ENCODE measurements at regions not wholly inside any gene's neighbourhood (a gene's known extent, or its start where the extent isn't known, plus 50 kb on each side); places are given as distances from the start of the nearest gene placed in this dataset.
"Not testable (repeated sequence)": the region's sequence is repeated elsewhere in the genome, so short reads cannot be mapped to it uniquely, and the experiment has no call there.

- H3K36me3 ChIP-seq (ENCODE audit: control insufficient read depth, low read length) = no peaks in the 10 kb centered on the region
These were observed 125.4 kb upstream of the ABCC4 start for GRCh38 chr13:95426631-95427030.

GRCh38 chr13:95430525-95430924 lies 122.0 kb upstream of the CLDN10 start:
- not testable (repeated sequence) for H4K20me1 ChIP-seq (ENCODE audit: control insufficient read depth, insufficient read depth, low read depth, low read length); H3K4me1 ChIP-seq (ENCODE audit: control insufficient read depth, low read length); H3K4me3 ChIP-seq (ENCODE audit: low read length); H3K9me3 ChIP-seq (ENCODE audit: control insufficient read depth, insufficient read depth, low read length); H3K27me3 ChIP-seq (ENCODE audit: control insufficient read depth, low read length); H3K4me2 ChIP-seq (ENCODE audit: low read length); H3K79me2 ChIP-seq (ENCODE audit: control insufficient read depth, low read length); H3F3A ChIP-seq (ENCODE audit: control insufficient read depth, insufficient read depth); H3K9me2 ChIP-seq (replicated peaks; ENCODE audit: control insufficient read depth, low read length); H3K36me3 ChIP-seq (ENCODE audit: control insufficient read depth, low read length); H3K27ac ChIP-seq (ENCODE audit: low read depth, low read length)

More at GRCh38 chr13:95426631-95427030, 125.4 kb upstream of the ABCC4 start:
- H3K9me2 ChIP-seq (replicated peaks; ENCODE audit: control insufficient read depth, low read length) = no peaks in the 10 kb centered on the region
- no peaks in the 10 kb centered on the region for H3K79me2 ChIP-seq (ENCODE audit: control insufficient read depth, low read length)
- H3F3A ChIP-seq (ENCODE audit: control insufficient read depth, insufficient read depth) = no peaks in the 10 kb centered on the region
- H3K9me3 ChIP-seq (ENCODE audit: control insufficient read depth, insufficient read depth, low read length) = no peaks in the 10 kb centered on the region
- no peak overlapping the region for H3K27ac ChIP-seq (ENCODE audit: low read depth, low read length)
- no peaks in the 10 kb centered on the region for H3K27me3 ChIP-seq (ENCODE audit: control insufficient read depth, low read length)
- no peaks in the 10 kb centered on the region for H4K20me1 ChIP-seq (ENCODE audit: control insufficient read depth, insufficient read depth, low read depth, low read length)
- H3K4me2 ChIP-seq (ENCODE audit: low read length) = no peak overlapping the region
- no peak overlapping the region for H3K4me3 ChIP-seq (ENCODE audit: low read length)
- H3K4me1 ChIP-seq (ENCODE audit: control insufficient read depth, low read length) = no peaks in the 10 kb centered on the region
- TF ChIP-seq EZH2phosphoT487 (IDR thresholded peaks at IDR 0.05; ENCODE audit: borderline replicate concordance, low read length) = no peak
- no peak for TF ChIP-seq CTCF (IDR thresholded peaks at IDR 0.05; ENCODE audit: low read depth, low read length, poor library complexity, severe bottlenecking)

- Histone ChIP-seq H3K36me3 (ENCODE audit: control insufficient read depth, low read length) (no peaks in the 10 kb centered on the region), H3K4me1 (ENCODE audit: control insufficient read depth, low read length) (no peaks in the 10 kb centered on the region), H3K4me2 (ENCODE audit: low read length) (no peak overlapping the region), H3K79me2 (ENCODE audit: control insufficient read depth, low read length) (no peaks in the 10 kb centered on the region), H3K9me3 (ENCODE audit: control insufficient read depth, insufficient read depth, low read length) (no peaks in the 10 kb centered on the region), H4K20me1 (ENCODE audit: control insufficient read depth, insufficient read depth, low read depth, low read length) (no peaks in the 10 kb centered on the region), H3K27ac (ENCODE audit: low read depth, low read length) (no peak overlapping the region), H3K9me2 (replicated peaks; ENCODE audit: control insufficient read depth, low read length) (no peaks in the 10 kb centered on the region), H3F3A (ENCODE audit: control insufficient read depth, insufficient read depth) (no peaks in the 10 kb centered on the region), H3K27me3 (ENCODE audit: control insufficient read depth, low read length) (no peaks in the 10 kb centered on the region), H3K4me3 (ENCODE audit: low read length) (no peak overlapping the region)
- TF ChIP-seq EZH2phosphoT487 (IDR thresholded peaks at IDR 0.05; ENCODE audit: borderline replicate concordance, low read length) (no peak), CTCF (IDR thresholded peaks at IDR 0.05; ENCODE audit: low read depth, low read length, poor library complexity, severe bottlenecking) (no peak)
These were observed 120.4 kb upstream of the CLDN10 start for GRCh38 chr13:95432141-95432540.

- no peaks in the 10 kb centered on the region for H3F3A ChIP-seq (ENCODE audit: control insufficient read depth, insufficient read depth)
- H3K36me3 ChIP-seq (ENCODE audit: control insufficient read depth, low read length) = no peaks in the 10 kb centered on the region
- H3K27me3 ChIP-seq (ENCODE audit: control insufficient read depth, low read length) = no peaks in the 10 kb centered on the region
- H3K79me2 ChIP-seq (ENCODE audit: control insufficient read depth, low read length) = no peaks in the 10 kb centered on the region
- H3K9me3 ChIP-seq (ENCODE audit: control insufficient read depth, insufficient read depth, low read length) = no peaks in the 10 kb centered on the region
- no peak overlapping the region for H3K4me2 ChIP-seq (ENCODE audit: low read length)
- H3K27ac ChIP-seq (ENCODE audit: low read depth, low read length) = no peak overlapping the region
- no peak for TF ChIP-seq EZH2phosphoT487 (IDR thresholded peaks at IDR 0.05; ENCODE audit: borderline replicate concordance, low read length)
- no peak for TF ChIP-seq CTCF (IDR thresholded peaks at IDR 0.05; ENCODE audit: low read depth, low read length, poor library complexity, severe bottlenecking)
- H3K4me1 ChIP-seq (ENCODE audit: control insufficient read depth, low read length) = no peaks in the 10 kb centered on the region
- no peaks in the 10 kb centered on the region for H3K9me2 ChIP-seq (replicated peaks; ENCODE audit: control insufficient read depth, low read length)
- no peaks in the 10 kb centered on the region for H4K20me1 ChIP-seq (ENCODE audit: control insufficient read depth, insufficient read depth, low read depth, low read length)
- H3K4me3 ChIP-seq (ENCODE audit: low read length) = no peak overlapping the region
These were observed 119.0 kb upstream of the CLDN10 start for GRCh38 chr13:95433537-95433936.

All from DOHH2 (cell line).